AG20443 (cell line): ENCODE measurements at regions not wholly inside any gene's neighbourhood (a gene's known extent, or its start where the extent isn't known, plus 50 kb on each side); places are given as distances from the start of the nearest gene placed in this dataset.
A peak's percentile ranks its signal among the peaks of the same experiment; 100 is the strongest.

Experiments used
- DNase-seq: peaks from one replicate; pipeline ENCODE4 v3.0.0; 2012; ENCODE audit warnings: low spot score, mixed read lengths

- DNase-seq, result no peak
Measured at GRCh38 chr5:73291873-73292272, 118.9 kb downstream of the TMEM174 start.

GRCh38 chr5:73290242-73290641 lies 117.2 kb downstream of the TMEM174 start:
- DNase-seq, result no peak

GRCh38 chr5:73288803-73289720 lies 116.1 kb downstream of the TMEM174 start:
- DNase-seq, result no peak

GRCh38 chr5:73286896-73287295 lies 113.9 kb downstream of the TMEM174 start:
- DNase-seq, result no peak

GRCh38 chr5:73284985-73285384 lies 112.0 kb downstream of the TMEM174 start:
- DNase-seq, result no peak

GRCh38 chr5:73284220-73284795 lies 111.3 kb downstream of the TMEM174 start:
- DNase-seq, result no peak

- no peak for DNase-seq
Measured at GRCh38 chr5:73282923-73283322, 109.9 kb downstream of the TMEM174 start.

GRCh38 chr5:73282383-73282782 lies 109.4 kb downstream of the TMEM174 start:
- DNase-seq, result no peak

GRCh38 chr5:73280821-73281746 lies 108.1 kb downstream of the TMEM174 start:
- DNase-seq, result no peak

- DNase-seq, result no peak
Measured at GRCh38 chr5:73280386-73280785, 107.4 kb downstream of the TMEM174 start.

GRCh38 chr5:73279805-73280204 lies 106.8 kb downstream of the TMEM174 start:
- DNase-seq, result no peak

GRCh38 chr5:73278693-73279092 lies 105.7 kb downstream of the TMEM174 start:
- DNase-seq, result no peak

- peak; percentile 72 for DNase-seq
Measured at GRCh38 chr5:73274881-73275663, 102.1 kb downstream of the TMEM174 start.

GRCh38 chr5:73274121-73274520 lies 101.1 kb downstream of the TMEM174 start:
- peak; percentile 34 for DNase-seq

- DNase-seq, result no peak
Measured at GRCh38 chr5:73273379-73274050, 100.5 kb downstream of the TMEM174 start.

GRCh38 chr5:73272351-73272750 lies 99.4 kb downstream of the TMEM174 start:
- DNase-seq, result no peak

GRCh38 chr5:73268826-73269225 lies 95.8 kb downstream of the TMEM174 start:
- no peak for DNase-seq

- DNase-seq, result no peak
Measured at GRCh38 chr5:73267766-73268435, 94.9 kb downstream of the TMEM174 start.

- DNase-seq, result peak; percentile 40
Measured at GRCh38 chr5:73266925-73267765, 94.2 kb downstream of the TMEM174 start.
